Endodermal cell (in vitro differentiated cells): ENCODE measurements at regions not wholly inside any gene's neighbourhood (a gene's known extent, or its start where the extent isn't known, plus 50 kb on each side); places are given as distances from the start of the nearest gene placed in this dataset.

Experiments
- DNase-seq: peaks from one replicate; pipeline ENCODE4 v3.0.0-alpha.2; 2017
- H3K27ac ChIP-seq: 2 replicates; pipeline ENCODE4 v1.5.1; 2013; ENCODE audit warnings: mild to moderate bottlenecking, low read depth, low read length, moderate library complexity
- H3K27me3 ChIP-seq: 2 replicates; pipeline ENCODE4 v1.6.1; 2013; ENCODE audit warnings: mild to moderate bottlenecking, low read length, moderate library complexity; ENCODE audit not compliant: insufficient read depth, control insufficient read depth, poor library complexity, severe bottlenecking
- H3K36me3 ChIP-seq: 2 replicates; pipeline ENCODE4 v1.7.0; 2013; ENCODE audit warnings: mild to moderate bottlenecking, low read length, moderate library complexity; ENCODE audit not compliant: control insufficient read depth, insufficient read depth
- H3K4me1 ChIP-seq: one replicate; pipeline ENCODE4 v1.7.0; 2013; ENCODE audit warnings: low read length; ENCODE audit not compliant: control insufficient read depth, insufficient read depth
- H3K4me3 ChIP-seq: 2 replicates; pipeline ENCODE4 v1.5.1; 2013; ENCODE audit warnings: mild to moderate bottlenecking, low read length, moderate library complexity
- H3K9ac ChIP-seq: 2 replicates; pipeline ENCODE4 v1.6.1; 2013; ENCODE audit warnings: mild to moderate bottlenecking, low read length, moderate library complexity; ENCODE audit not compliant: poor library complexity, severe bottlenecking; ENCODE audit errors: extremely low read depth
- H3K9me3 ChIP-seq: 2 replicates; pipeline ENCODE4 v1.6.1; 2013; ENCODE audit warnings: mild to moderate bottlenecking, low read length, moderate library complexity; ENCODE audit not compliant: control insufficient read depth
- H3K27ac Mint-ChIP-seq: 2 replicates; pipeline ENCODE4 v1.8.0; 2020; ENCODE audit warnings: mixed read lengths
- H3K27me3 Mint-ChIP-seq: 2 replicates; pipeline ENCODE4 v1.8.0; 2021; ENCODE audit warnings: mild to moderate bottlenecking, mixed read lengths; ENCODE audit not compliant: insufficient read depth
- H3K36me3 Mint-ChIP-seq: 2 replicates; pipeline ENCODE4 v1.8.0; 2020; ENCODE audit warnings: low read depth, mixed read lengths
- H3K4me1 Mint-ChIP-seq: 2 replicates; pipeline ENCODE4 v1.8.0; 2020; ENCODE audit warnings: mixed read lengths
- H3K4me3 Mint-ChIP-seq: 2 replicates; pipeline ENCODE4 v1.8.0; 2020; ENCODE audit warnings: mild to moderate bottlenecking, moderate library complexity, mixed read lengths
- H3K9me3 Mint-ChIP-seq: 2 replicates; pipeline ENCODE4 v1.8.0; 2020; ENCODE audit warnings: mild to moderate bottlenecking, mixed read lengths
- CTCF ChIP-seq: fragments of 200-600 bp; sonication (generic); conservative IDR thresholded peaks from 2 replicates; pipeline ENCODE4 v1.5.0; 2021; ENCODE audit warnings: antibody characterized with exemption, mild to moderate bottlenecking
- WGBS, 2 experiments: methylation state at CpG; one replicate each; pipeline versions ENCODE4 v1.1.5 to v1.1.7; 2013; ENCODE audit warnings: missing lambda C conversion rate in 2 of 2, mixed read lengths in 1 of 2; ENCODE audit not compliant: insufficient coverage in 1 of 2, insufficient read length in 1 of 2; 5-methylcytosine and 5-hydroxymethylcytosine counted together

- H3K9ac ChIP-seq = no peak overlapping the region
- Mint-ChIP-seq H3K27ac (no peak overlapping the region), H3K4me1 (peaks cover 1% of the 10 kb centered on the region), H3K4me3 (no peak overlapping the region), H3K9me3 (no peaks in the 10 kb centered on the region), H3K27me3 (no peaks in the 10 kb centered on the region), H3K36me3 (no peaks in the 10 kb centered on the region)
- H3K27me3 ChIP-seq = no peaks in the 10 kb centered on the region
- peak overlapping the region; percentile 17 for H3K27ac ChIP-seq
- H3K36me3 ChIP-seq = no peaks in the 10 kb centered on the region
- H3K9me3 ChIP-seq = no peaks in the 10 kb centered on the region
- no peaks in the 10 kb centered on the region for H3K4me1 ChIP-seq
- no peak overlapping the region for H3K4me3 ChIP-seq
- WGBS, 2 experiments = 78% methylated on average over 1 of the region's 1 CpG; no CpG with 5 or more reads in 1 of the 2 experiments
- TF ChIP-seq CTCF = no peak
- DNase-seq = no peak
Observed at GRCh38 chr6:18335948-18336347, 51.2 kb upstream of the RNF144B start.

GRCh38 chr6:18334251-18334650 is 52.9 kb upstream of the RNF144B start:
- no peak overlapping the region for H3K9ac ChIP-seq
- Mint-ChIP-seq H3K27me3 (no peaks in the 10 kb centered on the region), H3K36me3 (no peaks in the 10 kb centered on the region), H3K9me3 (no peaks in the 10 kb centered on the region), H3K4me1 (peaks cover 5% of the 10 kb centered on the region), H3K27ac (no peak overlapping the region), H3K4me3 (no peak overlapping the region)
- no peak for DNase-seq
- no peaks in the 10 kb centered on the region for H3K27me3 ChIP-seq
- H3K4me3 ChIP-seq = no peak overlapping the region
- H3K4me1 ChIP-seq = no peaks in the 10 kb centered on the region
- TF ChIP-seq CTCF = no peak
- no peaks in the 10 kb centered on the region for H3K9me3 ChIP-seq
- no peak overlapping the region for H3K27ac ChIP-seq
- H3K36me3 ChIP-seq = no peaks in the 10 kb centered on the region
- 87 to 100% methylated on average over 2 of the region's 2 CpGs for WGBS, 2 experiments

GRCh38 chr6:18330548-18331081 is 56.5 kb upstream of the RNF144B start:
- Histone ChIP-seq H3K36me3 (no peaks in the 10 kb centered on the region), H3K4me3 (no peak overlapping the region), H3K27me3 (no peaks in the 10 kb centered on the region), H3K9ac (no peak overlapping the region), H3K27ac (no peak overlapping the region), H3K4me1 (no peaks in the 10 kb centered on the region), H3K9me3 (no peaks in the 10 kb centered on the region)
- Mint-ChIP-seq H3K36me3 (no peaks in the 10 kb centered on the region), H3K4me3 (no peak overlapping the region), H3K27ac (no peak overlapping the region), H3K9me3 (no peaks in the 10 kb centered on the region), H3K4me1 (peaks cover 4% of the 10 kb centered on the region), H3K27me3 (no peaks in the 10 kb centered on the region)
- 90 to 91% methylated on average over 2 to 6 of the region's 6 CpGs for WGBS, 2 experiments
- no peak for TF ChIP-seq CTCF
- no peak for DNase-seq
